ENCODE measurements at regions not wholly inside any gene's neighbourhood (a gene's known extent, or its start where the extent isn't known, plus 50 kb on each side); places are given as distances from the start of the nearest gene placed in this dataset.

DNA sequence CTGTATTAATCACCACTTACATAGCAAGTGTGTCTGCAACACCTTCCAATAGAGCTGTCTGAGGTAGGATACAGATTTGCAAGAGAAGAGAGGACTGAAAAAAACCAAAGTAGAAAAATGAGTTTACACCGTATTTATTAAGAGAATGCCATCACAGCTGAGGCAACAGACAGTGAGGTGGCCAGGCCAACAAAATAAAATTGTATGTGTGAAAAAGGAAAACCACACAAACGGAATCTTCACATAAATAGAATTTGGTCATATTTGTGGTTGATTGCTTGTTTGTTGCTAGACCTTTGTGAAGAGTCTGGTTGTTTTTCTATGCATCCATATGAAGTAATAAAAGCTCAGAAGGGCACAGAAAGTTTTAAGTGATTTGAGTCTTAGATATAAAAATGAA, 157.8 kb upstream of the TSHZ2 start:
- CTCF ChIA-PET = no interaction called here
- no peak for TF ChIP-seq NFYB (CRISPR knock-in tag; conservative IDR thresholded peaks at IDR 0.05; ENCODE audit: low read depth)
- TF ChIP-seq, protein P1, sequence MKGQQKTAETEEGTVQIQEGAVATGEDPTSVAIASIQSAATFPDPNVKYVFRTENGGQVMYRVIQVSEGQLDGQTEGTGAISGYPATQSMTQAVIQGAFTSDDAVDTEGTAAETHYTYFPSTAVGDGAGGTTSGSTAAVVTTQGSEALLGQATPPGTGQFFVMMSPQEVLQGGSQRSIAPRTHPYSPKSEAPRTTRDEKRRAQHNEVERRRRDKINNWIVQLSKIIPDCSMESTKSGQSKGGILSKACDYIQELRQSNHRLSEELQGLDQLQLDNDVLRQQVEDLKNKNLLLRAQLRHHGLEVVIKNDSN (CRISPR knock-in tag; IDR thresholded peaks at IDR 0.05) = no peak
- no peak for TF ChIP-seq NR1H2 (CRISPR knock-in tag; IDR thresholded peaks at IDR 0.05)
- TF ChIP-seq ZNF317 (CRISPR knock-in tag; IDR thresholded peaks at IDR 0.05; ENCODE audit: borderline replicate concordance, low read depth) = no peak
- TF ChIP-seq ZNF671 (CRISPR knock-in tag; IDR thresholded peaks at IDR 0.05) = no peak
- TF ChIP-seq ATF1 (CRISPR knock-in tag; IDR thresholded peaks at IDR 0.05) = no peak
- TF ChIP-seq ZNF263 (CRISPR knock-in tag; IDR thresholded peaks at IDR 0.05; ENCODE audit: low read depth) = no peak
- no peak for TF ChIP-seq ZNF219 (CRISPR knock-in tag; IDR thresholded peaks at IDR 0.05; ENCODE audit: borderline replicate concordance)
- TF ChIP-seq NFATC4 (CRISPR knock-in tag; IDR thresholded peaks at IDR 0.05) = no peak
- TF ChIP-seq, protein P2, sequence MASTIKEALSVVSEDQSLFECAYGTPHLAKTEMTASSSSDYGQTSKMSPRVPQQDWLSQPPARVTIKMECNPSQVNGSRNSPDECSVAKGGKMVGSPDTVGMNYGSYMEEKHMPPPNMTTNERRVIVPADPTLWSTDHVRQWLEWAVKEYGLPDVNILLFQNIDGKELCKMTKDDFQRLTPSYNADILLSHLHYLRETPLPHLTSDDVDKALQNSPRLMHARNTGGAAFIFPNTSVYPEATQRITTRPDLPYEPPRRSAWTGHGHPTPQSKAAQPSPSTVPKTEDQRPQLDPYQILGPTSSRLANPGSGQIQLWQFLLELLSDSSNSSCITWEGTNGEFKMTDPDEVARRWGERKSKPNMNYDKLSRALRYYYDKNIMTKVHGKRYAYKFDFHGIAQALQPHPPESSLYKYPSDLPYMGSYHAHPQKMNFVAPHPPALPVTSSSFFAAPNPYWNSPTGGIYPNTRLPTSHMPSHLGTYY (CRISPR knock-in tag; IDR thresholded peaks at IDR 0.05) = no peak
- no peak for TF ChIP-seq TP53 (CRISPR knock-in tag; IDR thresholded peaks at IDR 0.05)
- no peak for TF ChIP-seq NR3C1 (CRISPR knock-in tag; conservative IDR thresholded peaks at IDR 0.05; ENCODE audit: low read depth)
- TF ChIP-seq NFE2L1 (CRISPR knock-in tag; IDR thresholded peaks at IDR 0.05) = no peak
- no peak for TF ChIP-seq PRRX2 (CRISPR knock-in tag; IDR thresholded peaks at IDR 0.05)
- no peak for TF ChIP-seq ELF4 (CRISPR knock-in tag; IDR thresholded peaks at IDR 0.05; ENCODE audit: low read depth)
- no peak overlapping the region for H3K4me3 Mint-ChIP-seq
- POLR2A ChIA-PET = no interaction called here
- no peaks in the 10 kb centered on the region for H3K36me3 Mint-ChIP-seq
- no peaks in the 10 kb centered on the region for H3K27me3 Mint-ChIP-seq (ENCODE audit: low read depth)
- peaks cover 7% of the 10 kb centered on the region for H3K9me3 Mint-ChIP-seq
- H3K27ac Mint-ChIP-seq = no peak overlapping the region
- DNase-seq (ENCODE audit: low spot score) (no peak), ATAC-seq (no peak)
- no peaks in the 10 kb centered on the region for H3K4me1 Mint-ChIP-seq

DNA sequence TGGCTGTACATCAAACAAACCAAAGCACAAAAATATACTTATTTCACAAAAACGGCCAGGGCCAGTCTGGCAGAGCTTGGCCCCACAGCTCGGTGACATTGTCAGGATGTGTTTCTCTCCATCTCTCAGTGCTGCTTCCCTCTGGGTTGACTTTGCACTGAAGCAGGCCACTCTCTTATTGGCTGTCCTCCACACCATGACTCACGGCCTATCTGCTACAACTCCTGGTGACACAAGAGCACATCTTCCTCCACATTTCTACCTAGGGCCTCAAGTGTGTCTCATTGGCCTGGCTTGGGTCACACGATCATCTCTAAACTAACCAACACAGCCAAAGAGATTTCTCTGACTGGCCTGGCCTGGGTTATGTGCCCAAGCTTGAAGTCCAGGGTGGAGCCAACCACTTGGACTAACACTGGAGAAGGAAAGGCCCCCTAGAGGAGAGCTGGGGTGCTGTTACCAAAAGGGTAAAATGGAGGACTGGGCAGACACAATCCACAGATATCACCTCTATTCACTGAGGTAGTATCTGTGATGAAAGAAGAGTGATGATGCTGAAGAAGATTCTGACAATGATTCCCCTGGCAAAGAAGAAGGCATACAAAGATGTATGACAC, 159.8 kb upstream of the TSHZ2 start:
- POLR2A ChIA-PET = no interaction called here
- Mint-ChIP-seq H3K4me1 (no peaks in the 10 kb centered on the region), H3K4me3 (no peak overlapping the region), H3K27me3 (ENCODE audit: low read depth) (no peaks in the 10 kb centered on the region), H3K36me3 (no peaks in the 10 kb centered on the region), H3K9me3 (peaks cover 7% of the 10 kb centered on the region), H3K27ac (no peak overlapping the region)
- peak; percentile 27 for DNase-seq (ENCODE audit: low spot score)
- CTCF ChIA-PET = interaction anchor here (1.6 kb wide), 1 partner anchor 13 kb away, joined by 3 read pairs; no protein-coding TSS in a partner anchor
- peak; percentile 80 for ATAC-seq
- TF ChIP-seq ZNF416 (CRISPR knock-in tag; IDR thresholded peaks at IDR 0.05) = no peak
- TF ChIP-seq CBFB (CRISPR knock-in tag; IDR thresholded peaks at IDR 0.05; ENCODE audit: low read depth) = no peak
- TF ChIP-seq RELA (CRISPR knock-in tag; IDR thresholded peaks at IDR 0.05; ENCODE audit: borderline replicate concordance) = no peak
- no peak for TF ChIP-seq GRHL2 (CRISPR knock-in tag; IDR thresholded peaks at IDR 0.05; ENCODE audit: insufficient replicate concordance, severe bottlenecking)
- TF ChIP-seq ZNF423 (CRISPR knock-in tag; IDR thresholded peaks at IDR 0.05) = no peak
- TF ChIP-seq ELF4 (CRISPR knock-in tag; IDR thresholded peaks at IDR 0.05; ENCODE audit: low read depth) = no peak
- TF ChIP-seq, protein P3, sequence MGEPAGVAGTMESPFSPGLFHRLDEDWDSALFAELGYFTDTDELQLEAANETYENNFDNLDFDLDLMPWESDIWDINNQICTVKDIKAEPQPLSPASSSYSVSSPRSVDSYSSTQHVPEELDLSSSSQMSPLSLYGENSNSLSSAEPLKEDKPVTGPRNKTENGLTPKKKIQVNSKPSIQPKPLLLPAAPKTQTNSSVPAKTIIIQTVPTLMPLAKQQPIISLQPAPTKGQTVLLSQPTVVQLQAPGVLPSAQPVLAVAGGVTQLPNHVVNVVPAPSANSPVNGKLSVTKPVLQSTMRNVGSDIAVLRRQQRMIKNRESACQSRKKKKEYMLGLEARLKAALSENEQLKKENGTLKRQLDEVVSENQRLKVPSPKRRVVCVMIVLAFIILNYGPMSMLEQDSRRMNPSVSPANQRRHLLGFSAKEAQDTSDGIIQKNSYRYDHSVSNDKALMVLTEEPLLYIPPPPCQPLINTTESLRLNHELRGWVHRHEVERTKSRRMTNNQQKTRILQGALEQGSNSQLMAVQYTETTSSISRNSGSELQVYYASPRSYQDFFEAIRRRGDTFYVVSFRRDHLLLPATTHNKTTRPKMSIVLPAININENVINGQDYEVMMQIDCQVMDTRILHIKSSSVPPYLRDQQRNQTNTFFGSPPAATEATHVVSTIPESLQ (CRISPR knock-in tag; IDR thresholded peaks at IDR 0.05) = no peak
- no peak for TF ChIP-seq ZNF396 (CRISPR knock-in tag; IDR thresholded peaks at IDR 0.05; ENCODE audit: borderline replicate concordance)
- TF ChIP-seq ESRRA (CRISPR knock-in tag; IDR thresholded peaks at IDR 0.05; ENCODE audit: borderline replicate concordance) = no peak
- TF ChIP-seq, protein P4, sequence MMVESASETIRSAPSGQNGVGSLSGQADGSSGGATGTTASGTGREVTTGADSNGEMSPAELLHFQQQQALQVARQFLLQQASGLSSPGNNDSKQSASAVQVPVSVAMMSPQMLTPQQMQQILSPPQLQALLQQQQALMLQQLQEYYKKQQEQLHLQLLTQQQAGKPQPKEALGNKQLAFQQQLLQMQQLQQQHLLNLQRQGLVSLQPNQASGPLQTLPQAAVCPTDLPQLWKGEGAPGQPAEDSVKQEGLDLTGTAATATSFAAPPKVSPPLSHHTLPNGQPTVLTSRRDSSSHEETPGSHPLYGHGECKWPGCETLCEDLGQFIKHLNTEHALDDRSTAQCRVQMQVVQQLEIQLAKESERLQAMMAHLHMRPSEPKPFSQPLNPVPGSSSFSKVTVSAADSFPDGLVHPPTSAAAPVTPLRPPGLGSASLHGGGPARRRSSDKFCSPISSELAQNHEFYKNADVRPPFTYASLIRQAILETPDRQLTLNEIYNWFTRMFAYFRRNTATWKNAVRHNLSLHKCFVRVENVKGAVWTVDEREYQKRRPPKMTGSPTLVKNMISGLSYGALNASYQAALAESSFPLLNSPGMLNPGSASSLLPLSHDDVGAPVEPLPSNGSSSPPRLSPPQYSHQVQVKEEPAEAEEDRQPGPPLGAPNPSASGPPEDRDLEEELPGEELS (CRISPR knock-in tag; IDR thresholded peaks at IDR 0.05) = no peak
- TF ChIP-seq HMGA2 (CRISPR knock-in tag; IDR thresholded peaks at IDR 0.05) = no peak
- TF ChIP-seq, protein P5, sequence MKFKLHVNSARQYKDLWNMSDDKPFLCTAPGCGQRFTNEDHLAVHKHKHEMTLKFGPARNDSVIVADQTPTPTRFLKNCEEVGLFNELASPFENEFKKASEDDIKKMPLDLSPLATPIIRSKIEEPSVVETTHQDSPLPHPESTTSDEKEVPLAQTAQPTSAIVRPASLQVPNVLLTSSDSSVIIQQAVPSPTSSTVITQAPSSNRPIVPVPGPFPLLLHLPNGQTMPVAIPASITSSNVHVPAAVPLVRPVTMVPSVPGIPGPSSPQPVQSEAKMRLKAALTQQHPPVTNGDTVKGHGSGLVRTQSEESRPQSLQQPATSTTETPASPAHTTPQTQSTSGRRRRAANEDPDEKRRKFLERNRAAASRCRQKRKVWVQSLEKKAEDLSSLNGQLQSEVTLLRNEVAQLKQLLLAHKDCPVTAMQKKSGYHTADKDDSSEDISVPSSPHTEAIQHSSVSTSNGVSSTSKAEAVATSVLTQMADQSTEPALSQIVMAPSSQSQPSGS (CRISPR knock-in tag; IDR thresholded peaks at IDR 0.05; ENCODE audit: borderline replicate concordance, low read depth) = no peak
- TF ChIP-seq, protein P6, sequence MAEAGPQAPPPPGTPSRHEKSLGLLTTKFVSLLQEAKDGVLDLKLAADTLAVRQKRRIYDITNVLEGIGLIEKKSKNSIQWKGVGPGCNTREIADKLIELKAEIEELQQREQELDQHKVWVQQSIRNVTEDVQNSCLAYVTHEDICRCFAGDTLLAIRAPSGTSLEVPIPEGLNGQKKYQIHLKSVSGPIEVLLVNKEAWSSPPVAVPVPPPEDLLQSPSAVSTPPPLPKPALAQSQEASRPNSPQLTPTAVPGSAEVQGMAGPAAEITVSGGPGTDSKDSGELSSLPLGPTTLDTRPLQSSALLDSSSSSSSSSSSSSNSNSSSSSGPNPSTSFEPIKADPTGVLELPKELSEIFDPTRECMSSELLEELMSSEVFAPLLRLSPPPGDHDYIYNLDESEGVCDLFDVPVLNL (CRISPR knock-in tag; IDR thresholded peaks at IDR 0.05; ENCODE audit: borderline replicate concordance, low read depth) = no peak

Data from WTC11 (cell line).